K562 (cell line): ENCODE measurements at regions not wholly inside any gene's neighbourhood (a gene's known extent, or its start where the extent isn't known, plus 50 kb on each side); places are given as distances from the start of the nearest gene placed in this dataset.
"Not testable (repeated sequence)": the region's sequence is repeated elsewhere in the genome, so short reads cannot be mapped to it uniquely, and the experiment has no call there.

Experiments
- ATF1 ChIP-seq, 2 experiments: fragments of 450-650 bp in 1 of 2; IDR thresholded peaks; 2 replicates each; pipeline ENCODE4 v1.6.1; 2016; ENCODE audit warnings: missing compliant biosample characterization in 1 of 2, missing genetic modification characterization in 1 of 2
- CEBPB ChIP-seq: fragments of 450-650 bp; IDR thresholded peaks from 2 replicates; pipeline ENCODE4 v1.6.1; 2016; ENCODE audit warnings: missing genetic modification characterization, missing compliant biosample characterization
- DMBX1 ChIP-seq: fragments of 250-450 bp; sonication (Bioruptor Pico); IDR thresholded peaks from 2 replicates; pipeline ENCODE4 v1.8.0; 2022; ENCODE audit warnings: inconsistent platforms, mild to moderate bottlenecking, moderate library complexity, borderline replicate concordance
- DPF2 ChIP-seq: fragments of 450-650 bp; IDR thresholded peaks from 2 replicates; pipeline ENCODE4 v1.6.1; 2016
- EGR1 ChIP-seq: fragments of 450-650 bp; conservative IDR thresholded peaks from 2 replicates; pipeline ENCODE4 v1.6.1; 2017; ENCODE audit warnings: mild to moderate bottlenecking
- EHMT2 ChIP-seq: fragments of 450-650 bp; IDR thresholded peaks from 2 replicates; pipeline ENCODE4 v1.6.1; 2018; ENCODE audit warnings: antibody characterized with exemption
- ETV1 ChIP-seq: fragments of 450-650 bp; conservative IDR thresholded peaks from 2 replicates; pipeline ENCODE4 v1.6.1; 2016; ENCODE audit warnings: missing genetic modification characterization, control low read depth, low read depth, missing compliant biosample characterization
- ETV5 ChIP-seq: sonication (generic); formaldehyde crosslinking; IDR thresholded peaks from 2 replicates; pipeline ENCODE4 v1.4.0; 2020; ENCODE audit warnings: low read depth, mild to moderate bottlenecking, missing genetic modification reagents
- FOXA3 ChIP-seq, 2 experiments: fragments of 450-650 bp in 1 of 2; sonication (generic) in 1 of 2; formaldehyde crosslinking; IDR thresholded peaks in 1 of 2; conservative IDR thresholded peaks in 1 of 2; 2 replicates each; pipeline versions ENCODE4 v1.4.0 to v1.8.0; 2020 to 2022; ENCODE audit warnings: mild to moderate bottlenecking in 2 of 2, missing genetic modification reagents in 1 of 2
- FOXK2 ChIP-seq, 2 experiments: fragments of 450-650 bp; IDR thresholded peaks in 1 of 2; conservative IDR thresholded peaks in 1 of 2; 2 replicates each; pipeline ENCODE4 v1.6.1; 2016; ENCODE audit warnings: low read depth in 2 of 2, mild to moderate bottlenecking in 1 of 2
- L3MBTL2 ChIP-seq: fragments of 450-650 bp; IDR thresholded peaks from 2 replicates; pipeline ENCODE4 v1.6.1; 2016; ENCODE audit warnings: mild to moderate bottlenecking, moderate library complexity
- MAZ ChIP-seq, 2 experiments: fragments of 450-650 bp in 1 of 2; sonication (generic) in 1 of 2; formaldehyde crosslinking; IDR thresholded peaks in 1 of 2; conservative IDR thresholded peaks in 1 of 2; 2 replicates each; pipeline versions ENCODE4 v1.4.0 to v1.5.0; 2020; ENCODE audit warnings: mild to moderate bottlenecking in 1 of 2, missing genetic modification reagents in 1 of 2
- NR2C2 ChIP-seq, 2 experiments: fragments of 200-800 bp in 1 of 2; sonication (Bioruptor generic) in 1 of 2; sonication (generic) in 1 of 2; formaldehyde crosslinking in 1 of 2; IDR thresholded peaks; 2 replicates each; pipeline versions ENCODE4 v1.6.1 to v1.8.0; 2016 to 2022; ENCODE audit warnings: mild to moderate bottlenecking in 1 of 2, missing compliant biosample characterization in 1 of 2, missing genetic modification characterization in 1 of 2, missing genetic modification reagents in 1 of 2
- NRF1 ChIP-seq, 2 experiments: fragments of 450-650 bp; IDR thresholded peaks in 1 of 2; conservative IDR thresholded peaks in 1 of 2; 2 replicates each; pipeline ENCODE4 v1.6.1; 2014; ENCODE audit warnings: mild to moderate bottlenecking in 2 of 2
- POLR2G ChIP-seq: fragments of 200-400 bp; formaldehyde crosslinking; IDR thresholded peaks from 2 replicates; pipeline ENCODE4 v1.6.1; 2017; ENCODE audit warnings: low read depth, mild to moderate bottlenecking, antibody characterized with exemption, low read length, moderate library complexity
- RBFOX2 ChIP-seq: fragments of 200-400 bp; formaldehyde crosslinking; IDR thresholded peaks from 2 replicates; pipeline ENCODE4 v1.6.1; 2017; ENCODE audit warnings: low read depth, mild to moderate bottlenecking, low read length, moderate library complexity
- SMAD4 ChIP-seq: fragments of 250-450 bp; sonication (Bioruptor Pico); conservative IDR thresholded peaks from 2 replicates; pipeline ENCODE4 v1.8.0; 2021; ENCODE audit warnings: inconsistent platforms, mild to moderate bottlenecking, moderate library complexity
- TEAD1 ChIP-seq, 2 experiments: fragments of 450-650 bp in 1 of 2; sonication (generic) in 1 of 2; formaldehyde crosslinking; IDR thresholded peaks; 2 replicates each; pipeline versions ENCODE4 v1.4.0 to v1.8.0; 2020 to 2022; ENCODE audit warnings: mild to moderate bottlenecking in 2 of 2, missing genetic modification reagents in 1 of 2
- ZBTB17 ChIP-seq: fragments of 450-650 bp; formaldehyde crosslinking; IDR thresholded peaks from 2 replicates; pipeline ENCODE4 v1.4.0; 2020; ENCODE audit warnings: mild to moderate bottlenecking
- ZNF583 ChIP-seq: fragments of 250-450 bp; sonication (Bioruptor Pico); IDR thresholded peaks from 2 replicates; pipeline ENCODE4 v1.4.0; 2020
- TF ChIP-seq, protein P1 (sequence below): fragments of 450-650 bp; formaldehyde crosslinking; IDR thresholded peaks from 2 replicates; pipeline ENCODE4 v1.4.0; 2020; ENCODE audit warnings: mild to moderate bottlenecking, moderate library complexity
- TF ChIP-seq, protein P2 (sequence below), 2 experiments: fragments of 450-650 bp in 1 of 2; sonication (generic) in 1 of 2; formaldehyde crosslinking in 1 of 2; IDR thresholded peaks in 1 of 2; conservative IDR thresholded peaks in 1 of 2; 2 replicates each; pipeline versions ENCODE4 v1.6.1 to v1.8.1; 2016 to 2023; ENCODE audit warnings: mild to moderate bottlenecking in 2 of 2, moderate library complexity in 2 of 2, inconsistent platforms in 1 of 2, missing genetic modification reagents in 1 of 2
- TF ChIP-seq, protein P3 (sequence below): fragments of 250-450 bp; sonication (Bioruptor Pico); IDR thresholded peaks from 2 replicates; pipeline ENCODE4 v1.8.0; 2022; ENCODE audit warnings: moderate library complexity, mild to moderate bottlenecking, inconsistent platforms

DNA sequence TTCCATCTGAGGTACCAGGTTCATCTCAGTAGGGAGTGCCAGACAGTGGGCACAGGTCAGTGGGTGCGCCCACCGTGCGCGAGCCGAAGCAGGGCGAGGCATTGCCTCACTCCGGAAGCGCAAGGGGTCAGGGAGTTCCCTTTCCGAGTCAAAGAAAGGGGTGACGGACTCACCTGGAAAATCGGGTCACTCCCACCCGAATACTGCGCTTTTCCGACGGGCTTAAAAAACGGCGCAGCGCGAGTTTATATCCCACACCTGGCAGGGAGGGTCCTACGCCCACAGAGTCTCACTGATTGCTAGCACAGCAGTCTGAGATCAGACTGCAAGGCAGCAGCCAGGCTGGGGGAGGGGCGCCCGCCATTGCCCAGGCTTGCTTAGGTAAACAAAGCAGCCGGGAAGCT lies 101.5 kb upstream of the POMZP3 start (continued):
- TF ChIP-seq, protein P1, sequence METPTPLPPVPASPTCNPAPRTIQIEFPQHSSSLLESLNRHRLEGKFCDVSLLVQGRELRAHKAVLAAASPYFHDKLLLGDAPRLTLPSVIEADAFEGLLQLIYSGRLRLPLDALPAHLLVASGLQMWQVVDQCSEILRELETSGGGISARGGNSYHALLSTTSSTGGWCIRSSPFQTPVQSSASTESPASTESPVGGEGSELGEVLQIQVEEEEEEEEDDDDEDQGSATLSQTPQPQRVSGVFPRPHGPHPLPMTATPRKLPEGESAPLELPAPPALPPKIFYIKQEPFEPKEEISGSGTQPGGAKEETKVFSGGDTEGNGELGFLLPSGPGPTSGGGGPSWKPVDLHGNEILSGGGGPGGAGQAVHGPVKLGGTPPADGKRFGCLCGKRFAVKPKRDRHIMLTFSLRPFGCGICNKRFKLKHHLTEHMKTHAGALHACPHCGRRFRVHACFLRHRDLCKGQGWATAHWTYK = 0 out of 2 replicates have a peak, but pooled peaks have one; percentile 20
- TF ChIP-seq TEAD1 (CRISPR knock-in tag; IDR thresholded peaks at IDR 0.05) (peak in 1 of 2 experiments; percentile 34; a peak in 1 of 4 replicates), RBFOX2 (peak; percentile 51), ATF1 (tag; IDR thresholded peaks at IDR 0.05) (0 out of 2 replicates have a peak, but pooled peaks have one; percentile 28), EGR1 (0 out of 2 replicates have a peak, but pooled peaks have one; percentile 9), CEBPB (tag) (peak; percentile 40; the same call in 1 of the 2 replicates), EHMT2 (peak; percentile 87), DMBX1 (CRISPR knock-in tag) (peak; percentile 65; the same call in 1 of the 2 replicates), MAZ (CRISPR knock-in tag; conservative IDR thresholded peaks at IDR 0.05 in 1 of 2, IDR thresholded peaks at IDR 0.05 in 1 of 2) (0 out of 4 replicates have a peak, but pooled peaks of 1 of the 2 experiments have one; percentile 27), FOXA3 (CRISPR knock-in tag; conservative IDR thresholded peaks at IDR 0.05 in 1 of 2, IDR thresholded peaks at IDR 0.05 in 1 of 2) (peak; percentile 72 to 95), FOXK2 (conservative IDR thresholded peaks at IDR 0.05 in 1 of 2, IDR thresholded peaks at IDR 0.05 in 1 of 2; ENCODE audit: low read depth in 2 of 2) (peak; percentile 59 to 63; a peak in 3 of 4 replicates), L3MBTL2 (0 out of 2 replicates have a peak, but pooled peaks have one; percentile 14), POLR2G (0 out of 2 replicates have a peak, but pooled peaks have one; percentile 47), ZNF583 (CRISPR knock-in tag) (peak; percentile 59; the same call in 1 of the 2 replicates), NR2C2 (tag; IDR thresholded peaks at IDR 0.05) (peak; percentile 87), ETV5 (CRISPR knock-in tag) (peak; percentile 60; the same call in 1 of the 2 replicates), ZBTB17 (CRISPR knock-in tag) (0 out of 2 replicates have a peak, but pooled peaks have one; percentile 56), ETV1 (peak; percentile 44; the same call in 1 of the 2 replicates), SMAD4 (CRISPR knock-in tag) (peak; percentile 41; the same call in 1 of the 2 replicates), NRF1 (conservative IDR thresholded peaks at IDR 0.05 in 1 of 2, IDR thresholded peaks at IDR 0.05 in 1 of 2) (peak in 1 of 2 experiments; percentile 29; a peak in 1 of 4 replicates), DPF2 (0 out of 2 replicates have a peak, but pooled peaks have one; percentile 26)
- TF ChIP-seq ATF1, NR2C2 (CRISPR knock-in tag; IDR thresholded peaks at IDR 0.05): not testable (repeated sequence)
- TF ChIP-seq, protein P2, sequence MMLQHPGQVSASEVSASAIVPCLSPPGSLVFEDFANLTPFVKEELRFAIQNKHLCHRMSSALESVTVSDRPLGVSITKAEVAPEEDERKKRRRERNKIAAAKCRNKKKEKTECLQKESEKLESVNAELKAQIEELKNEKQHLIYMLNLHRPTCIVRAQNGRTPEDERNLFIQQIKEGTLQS (IDR thresholded peaks at IDR 0.05) = 0 out of 2 replicates have a peak, but pooled peaks have one; percentile 22
- TF ChIP-seq, protein P2 (CRISPR knock-in tag; conservative IDR thresholded peaks at IDR 0.05) = not testable (repeated sequence)
- TF ChIP-seq, protein P3, sequence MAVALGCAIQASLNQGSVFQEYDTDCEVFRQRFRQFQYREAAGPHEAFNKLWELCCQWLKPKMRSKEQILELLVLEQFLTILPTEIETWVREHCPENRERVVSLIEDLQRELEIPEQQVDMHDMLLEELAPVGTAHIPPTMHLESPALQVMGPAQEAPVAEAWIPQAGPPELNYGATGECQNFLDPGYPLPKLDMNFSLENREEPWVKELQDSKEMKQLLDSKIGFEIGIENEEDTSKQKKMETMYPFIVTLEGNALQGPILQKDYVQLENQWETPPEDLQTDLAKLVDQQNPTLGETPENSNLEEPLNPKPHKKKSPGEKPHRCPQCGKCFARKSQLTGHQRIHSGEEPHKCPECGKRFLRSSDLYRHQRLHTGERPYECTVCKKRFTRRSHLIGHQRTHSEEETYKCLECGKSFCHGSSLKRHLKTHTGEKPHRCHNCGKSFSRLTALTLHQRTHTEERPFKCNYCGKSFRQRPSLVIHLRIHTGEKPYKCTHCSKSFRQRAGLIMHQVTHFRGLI (CRISPR knock-in tag) = 0 out of 2 replicates have a peak, but pooled peaks have one; percentile 28
